A673 (cell line): ENCODE measurements at regions not wholly inside any gene's neighbourhood (a gene's known extent, or its start where the extent isn't known, plus 50 kb on each side); places are given as distances from the start of the nearest gene placed in this dataset.

Source experiments
- BruUV-seq: library from RNA; stranded (reverse); fragments of 400-500 nt; replicated peaks from 2 replicates; lab custom pipeline; 2021; lab: Mats Ljungman, UMichigan
- CTCF ChIA-PET: fragments of 300-600 bp; sonication (Branson Sonifier 250); formaldehyde crosslinking; loops from one replicate; lab custom pipeline; 2022; ENCODE audit warnings: antibody characterized with exemption; lab: Charles Lee
- POLR2A ChIA-PET: fragments of 300-600 bp; sonication (Branson Sonifier 250); formaldehyde crosslinking; loops from one replicate; lab custom pipeline; 2022; ENCODE audit warnings: antibody characterized with exemption; ENCODE audit not compliant: low non-redundant PET; lab: Charles Lee
- DNase-seq: peaks from one replicate; pipeline ENCODE4 v3.0.0-alpha.2; 2015; ENCODE audit warnings: low spot score
- H3K27ac ChIP-seq: fragments of 200-600 bp; sonication (generic); 2 replicates; pipeline ENCODE4 v1.5.1; 2016; ENCODE audit warnings: mixed run types, low read depth, mild to moderate bottlenecking, mixed read lengths, antibody characterized with exemption, low read length; ENCODE audit not compliant: poor library complexity, severe bottlenecking
- H3K27me3 ChIP-seq: fragments of 200-600 bp; sonication (generic); replicated peaks from 2 replicates; pipeline ENCODE4 v1.6.1; 2017; ENCODE audit warnings: mixed run types, low read depth, mild to moderate bottlenecking, mixed read lengths, antibody characterized with exemption, low read length; ENCODE audit not compliant: insufficient read depth, poor library complexity
- H3K36me3 ChIP-seq: fragments of 200-600 bp; sonication (generic); 2 replicates; pipeline ENCODE4 v1.6.1; 2016; ENCODE audit warnings: mixed run types, mild to moderate bottlenecking, mixed read lengths, antibody characterized with exemption, low read length; ENCODE audit not compliant: insufficient read depth, poor library complexity, severe bottlenecking
- H3K4me1 ChIP-seq: fragments of 200-600 bp; sonication (generic); 2 replicates; pipeline ENCODE4 v1.6.1; 2017; ENCODE audit warnings: mixed run types, mild to moderate bottlenecking, mixed read lengths, antibody characterized with exemption, low read length; ENCODE audit not compliant: insufficient read depth, poor library complexity, severe bottlenecking
- H3K4me3 ChIP-seq: fragments of 200-600 bp; sonication (generic); 2 replicates; pipeline ENCODE4 v1.5.1; 2016; ENCODE audit warnings: low read depth, mixed run types, mild to moderate bottlenecking, mixed read lengths, low read length; ENCODE audit not compliant: poor library complexity, severe bottlenecking
- H3K9me3 ChIP-seq: fragments of 200-600 bp; sonication (generic); 2 replicates; pipeline ENCODE4 v1.6.1; 2016; ENCODE audit warnings: mixed run types, low read depth, mild to moderate bottlenecking, mixed read lengths, antibody characterized with exemption, low read length; ENCODE audit not compliant: poor library complexity, severe bottlenecking
- EZH2 ChIP-seq: fragments of 200-600 bp; sonication (generic); IDR thresholded peaks from 2 replicates; pipeline ENCODE4 v1.6.1; 2017; ENCODE audit warnings: borderline replicate concordance, low read depth, mild to moderate bottlenecking, mixed read lengths, antibody characterized with exemption, low read length; ENCODE audit not compliant: poor library complexity, severe bottlenecking
- intact Hi-C: fragments of 100-400 bp; cut with micrococcal nuclease; formaldehyde crosslinking; loops from one replicate; pipeline ENCODE4 v1.10.0; 2022; ENCODE audit not compliant: unreplicated experiment
- TF ChIP-seq, protein P1 (sequence below): fragments of 300-800, 200-600 bp; sonication (generic); conservative IDR thresholded peaks from 2 replicates; pipeline ENCODE4 v1.5.1; 2017; ENCODE audit warnings: low read depth, mild to moderate bottlenecking, antibody characterized with exemption, low read length, moderate library complexity, mixed read lengths

DNA sequence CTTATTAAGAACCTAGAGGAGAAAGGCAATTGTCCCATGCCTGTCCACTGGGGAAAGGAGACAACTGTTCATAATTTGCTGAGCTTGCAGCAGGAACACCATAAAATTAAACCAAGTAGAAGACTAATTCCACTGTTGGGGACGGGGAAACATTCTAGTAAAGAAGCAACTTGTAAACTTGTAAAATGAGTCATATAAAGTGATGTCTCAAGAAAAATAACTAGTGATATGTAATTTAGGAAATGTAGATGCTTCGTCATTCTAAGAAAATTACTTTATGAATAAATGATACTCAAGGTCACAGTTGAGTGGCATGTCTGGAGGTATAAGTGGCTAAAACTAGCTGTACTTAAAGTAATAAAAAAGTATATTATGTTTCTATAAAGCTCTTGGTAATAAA is 121.2 kb upstream of the MID1 start:
- Histone ChIP-seq H3K9me3 (no peaks in the 10 kb centered on the region), H3K4me3 (no peak overlapping the region), H3K27me3 (no peaks in the 10 kb centered on the region), H3K27ac (no peak overlapping the region), H3K4me1 (no peaks in the 10 kb centered on the region), H3K36me3 (no peaks in the 10 kb centered on the region)
- TF ChIP-seq EZH2, result no peak
- TF ChIP-seq, protein P1, sequence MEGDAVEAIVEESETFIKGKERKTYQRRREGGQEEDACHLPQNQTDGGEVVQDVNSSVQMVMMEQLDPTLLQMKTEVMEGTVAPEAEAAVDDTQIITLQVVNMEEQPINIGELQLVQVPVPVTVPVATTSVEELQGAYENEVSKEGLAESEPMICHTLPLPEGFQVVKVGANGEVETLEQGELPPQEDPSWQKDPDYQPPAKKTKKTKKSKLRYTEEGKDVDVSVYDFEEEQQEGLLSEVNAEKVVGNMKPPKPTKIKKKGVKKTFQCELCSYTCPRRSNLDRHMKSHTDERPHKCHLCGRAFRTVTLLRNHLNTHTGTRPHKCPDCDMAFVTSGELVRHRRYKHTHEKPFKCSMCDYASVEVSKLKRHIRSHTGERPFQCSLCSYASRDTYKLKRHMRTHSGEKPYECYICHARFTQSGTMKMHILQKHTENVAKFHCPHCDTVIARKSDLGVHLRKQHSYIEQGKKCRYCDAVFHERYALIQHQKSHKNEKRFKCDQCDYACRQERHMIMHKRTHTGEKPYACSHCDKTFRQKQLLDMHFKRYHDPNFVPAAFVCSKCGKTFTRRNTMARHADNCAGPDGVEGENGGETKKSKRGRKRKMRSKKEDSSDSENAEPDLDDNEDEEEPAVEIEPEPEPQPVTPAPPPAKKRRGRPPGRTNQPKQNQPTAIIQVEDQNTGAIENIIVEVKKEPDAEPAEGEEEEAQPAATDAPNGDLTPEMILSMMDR, result no peak
- no peak for DNase-seq
- ChIA-PET POLR2A (no interaction called here), CTCF (no interaction called here)
- BruUV-seq, result no TSS peak
- intact Hi-C loops, result no loop called here

DNA sequence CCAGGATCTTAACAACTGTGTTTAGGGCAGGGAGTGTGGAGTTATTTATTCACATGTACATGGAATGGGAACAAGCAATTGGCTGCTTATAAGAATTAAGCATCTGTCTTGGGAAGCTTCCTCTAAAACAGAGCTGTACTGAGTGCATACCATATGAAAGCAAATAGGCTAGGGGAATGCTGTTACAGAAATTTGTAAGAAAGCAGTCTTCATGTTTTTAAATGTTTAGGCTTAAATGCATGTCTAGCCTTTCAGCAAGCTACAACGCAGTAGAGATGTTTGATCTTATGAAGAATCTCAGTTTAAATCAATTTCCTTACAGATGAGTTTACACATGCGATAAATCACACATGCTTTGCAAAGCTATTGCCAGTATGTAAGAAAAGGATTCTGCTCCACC is 123.1 kb upstream of the MID1 start:
- H3K36me3 ChIP-seq, result no peaks in the 10 kb centered on the region
- ChIA-PET CTCF (no interaction called here), POLR2A (no interaction called here)
- H3K9me3 ChIP-seq, result no peaks in the 10 kb centered on the region
- H3K4me3 ChIP-seq, result no peak overlapping the region
- intact Hi-C loops, result no loop called here
- no peak for TF ChIP-seq EZH2
- TF ChIP-seq, protein P1, result no peak
- H3K27ac ChIP-seq, result no peak overlapping the region
- DNase-seq, result no peak
- no peaks in the 10 kb centered on the region for H3K27me3 ChIP-seq
- BruUV-seq, result no TSS peak
- no peaks in the 10 kb centered on the region for H3K4me1 ChIP-seq

DNA sequence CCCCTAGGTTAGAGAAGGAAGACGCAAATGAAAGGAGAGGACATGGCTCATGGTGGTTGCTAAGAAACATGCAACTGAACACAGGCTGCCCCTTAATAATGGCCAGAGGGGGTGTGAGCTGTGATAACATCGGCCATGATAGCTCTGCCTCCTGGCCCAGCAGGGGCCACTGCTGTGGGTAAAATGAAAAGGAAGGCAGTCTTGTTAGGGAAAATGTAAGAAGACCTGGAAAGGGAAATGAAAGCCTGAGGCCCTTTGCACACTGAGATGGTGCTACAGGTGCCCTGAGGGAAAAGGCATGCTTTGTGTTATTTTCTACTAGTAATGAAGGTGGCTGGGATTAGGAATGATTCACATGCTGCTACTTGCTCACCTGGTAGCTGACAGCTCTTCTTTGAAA is 123.6 kb upstream of the MID1 start:
- Histone ChIP-seq H3K27me3 (no peaks in the 10 kb centered on the region), H3K4me3 (no peak overlapping the region), H3K36me3 (no peaks in the 10 kb centered on the region), H3K4me1 (no peaks in the 10 kb centered on the region), H3K27ac (no peak overlapping the region), H3K9me3 (no peaks in the 10 kb centered on the region)
- no TSS peak for BruUV-seq
- POLR2A ChIA-PET, result no interaction called here
- intact Hi-C loops, result no loop called here
- no peak for TF ChIP-seq EZH2
- TF ChIP-seq, protein P1, result no peak
- CTCF ChIA-PET, result no interaction called here
- DNase-seq, result no peak
